Muscle layer of colon (tissue), 2 donors: ENCODE measurements at regions not wholly inside any gene's neighbourhood (a gene's known extent, or its start where the extent isn't known, plus 50 kb on each side); places are given as distances from the start of the nearest gene placed in this dataset.

ENCODE experiments used
- H3K27ac ChIP-seq: one replicate; pipeline ENCODE4 v1.7.0; 2013; ENCODE audit warnings: low read depth, mild to moderate bottlenecking, low read length, moderate library complexity
- H3K27me3 ChIP-seq, 2 donors: one replicate each; pipeline ENCODE4 v1.7.0; 2013; ENCODE audit warnings: low read length in 2 of 2, mild to moderate bottlenecking in 2 of 2; ENCODE audit not compliant: insufficient read depth in 2 of 2, control insufficient read depth in 1 of 2
- H3K36me3 ChIP-seq: one replicate; pipeline ENCODE4 v1.7.0; 2013; ENCODE audit warnings: mild to moderate bottlenecking, low read length; ENCODE audit not compliant: insufficient read depth
- H3K4me1 ChIP-seq: one replicate; pipeline ENCODE4 v1.7.0; 2013; ENCODE audit warnings: mild to moderate bottlenecking, low read length; ENCODE audit not compliant: insufficient read depth
- H3K4me3 ChIP-seq, 2 donors: one replicate each; pipeline ENCODE4 v1.7.0; 2013; ENCODE audit warnings: low read length in 2 of 2, low read depth in 1 of 2, mild to moderate bottlenecking in 1 of 2, moderate library complexity in 1 of 2
- H3K9ac ChIP-seq: one replicate; pipeline ENCODE4 v1.7.0; 2013; ENCODE audit warnings: low read length
- H3K9me3 ChIP-seq: one replicate; pipeline ENCODE4 v1.7.0; 2013; ENCODE audit warnings: mild to moderate bottlenecking, low read length
- donor health status: abdominal sarcoma.
- donor health status: Adenocarcinoma of cecum.

- Histone ChIP-seq H3K27ac (no peak overlapping the region), H3K4me3 (no peak overlapping the region), H3K36me3 (no peaks in the 10 kb centered on the region), H3K9me3 (no peaks in the 10 kb centered on the region), H3K9ac (no peak overlapping the region), H3K4me1 (no peaks in the 10 kb centered on the region), H3K27me3 (no peaks in the 10 kb centered on the region)
These were observed 211.5 kb upstream of the SMIM31 start for GRCh38 chr4:164542431-164542830.

GRCh38 chr4:164550989-164551712, 202.8 kb upstream of the SMIM31 start:
- Histone ChIP-seq H3K4me3 (no peak overlapping the region), H3K27me3 (no peaks in the 10 kb centered on the region), H3K36me3 (no peaks in the 10 kb centered on the region), H3K9me3 (no peaks in the 10 kb centered on the region), H3K27ac (no peak overlapping the region), H3K4me1 (no peaks in the 10 kb centered on the region), H3K9ac (no peak overlapping the region)

GRCh38 chr4:164551713-164552040, 202.3 kb upstream of the SMIM31 start:
- no peak overlapping the region for H3K9ac ChIP-seq
- no peaks in the 10 kb centered on the region for H3K9me3 ChIP-seq
- no peak overlapping the region for H3K4me3 ChIP-seq
- H3K27ac ChIP-seq, result no peak overlapping the region
- H3K27me3 ChIP-seq, result no peaks in the 10 kb centered on the region
- no peaks in the 10 kb centered on the region for H3K4me1 ChIP-seq
- no peaks in the 10 kb centered on the region for H3K36me3 ChIP-seq

GRCh38 chr4:164571593-164572390, 182.1 kb upstream of the SMIM31 start:
- Histone ChIP-seq H3K36me3 (no peaks in the 10 kb centered on the region), H3K27ac (no peak overlapping the region), H3K9me3 (no peaks in the 10 kb centered on the region), H3K27me3 (no peaks in the 10 kb centered on the region), H3K4me3 (no peak overlapping the region), H3K9ac (no peak overlapping the region), H3K4me1 (no peaks in the 10 kb centered on the region)

GRCh38 chr4:164572877-164573279, 181.1 kb upstream of the SMIM31 start:
- no peaks in the 10 kb centered on the region for H3K4me1 ChIP-seq
- no peak overlapping the region for H3K4me3 ChIP-seq
- no peaks in the 10 kb centered on the region for H3K27me3 ChIP-seq
- no peak overlapping the region for H3K9ac ChIP-seq
- H3K36me3 ChIP-seq, result no peaks in the 10 kb centered on the region
- no peaks in the 10 kb centered on the region for H3K9me3 ChIP-seq
- no peak overlapping the region for H3K27ac ChIP-seq

- Histone ChIP-seq H3K36me3 (no peaks in the 10 kb centered on the region), H3K27ac (no peak overlapping the region)
These were observed 178.1 kb upstream of the SMIM31 start for GRCh38 chr4:164575861-164576260.

GRCh38 chr4:164579270-164579942, 174.5 kb upstream of the SMIM31 start:
- H3K4me1 ChIP-seq, result no peaks in the 10 kb centered on the region
- H3K9me3 ChIP-seq, result no peaks in the 10 kb centered on the region
- no peak overlapping the region for H3K4me3 ChIP-seq
- no peaks in the 10 kb centered on the region for H3K27me3 ChIP-seq
- H3K36me3 ChIP-seq, result no peaks in the 10 kb centered on the region
- H3K27ac ChIP-seq, result no peak overlapping the region
- no peak overlapping the region for H3K9ac ChIP-seq

More at GRCh38 chr4:164575861-164576260, 178.1 kb upstream of the SMIM31 start:
- H3K4me3 ChIP-seq, result no peak overlapping the region
- H3K9me3 ChIP-seq, result no peaks in the 10 kb centered on the region
- no peaks in the 10 kb centered on the region for H3K27me3 ChIP-seq
- no peaks in the 10 kb centered on the region for H3K4me1 ChIP-seq
- H3K9ac ChIP-seq, result no peak overlapping the region

GRCh38 chr4:164591666-164592065, 162.3 kb upstream of the SMIM31 start:
- Histone ChIP-seq H3K4me1 (no peaks in the 10 kb centered on the region), H3K9ac (no peak overlapping the region), H3K4me3 (no peak overlapping the region), H3K27me3 (no peaks in the 10 kb centered on the region), H3K36me3 (no peaks in the 10 kb centered on the region), H3K9me3 (no peaks in the 10 kb centered on the region), H3K27ac (no peak overlapping the region)

GRCh38 chr4:164595751-164596150, 158.2 kb upstream of the SMIM31 start:
- Histone ChIP-seq H3K27me3 (no peaks in the 10 kb centered on the region), H3K4me1 (no peaks in the 10 kb centered on the region), H3K36me3 (no peaks in the 10 kb centered on the region), H3K4me3 (no peak overlapping the region), H3K9me3 (no peaks in the 10 kb centered on the region), H3K9ac (no peak overlapping the region), H3K27ac (no peak overlapping the region)

GRCh38 chr4:164596318-164596878, 157.5 kb upstream of the SMIM31 start:
- Histone ChIP-seq H3K9me3 (no peaks in the 10 kb centered on the region), H3K27me3 (no peaks in the 10 kb centered on the region), H3K36me3 (no peaks in the 10 kb centered on the region), H3K4me1 (no peaks in the 10 kb centered on the region), H3K4me3 (no peak overlapping the region), H3K27ac (no peak overlapping the region), H3K9ac (no peak overlapping the region)

GRCh38 chr4:164596927-164597326, 157.0 kb upstream of the SMIM31 start:
- no peaks in the 10 kb centered on the region for H3K36me3 ChIP-seq
- no peaks in the 10 kb centered on the region for H3K9me3 ChIP-seq
- H3K9ac ChIP-seq, result no peak overlapping the region
- H3K4me3 ChIP-seq, result no peak overlapping the region
- H3K4me1 ChIP-seq, result no peaks in the 10 kb centered on the region
- H3K27ac ChIP-seq, result no peak overlapping the region
- no peaks in the 10 kb centered on the region for H3K27me3 ChIP-seq
